Mammary epithelial cell (primary cell): ENCODE measurements at regions not wholly inside any gene's neighbourhood (a gene's known extent, or its start where the extent isn't known, plus 50 kb on each side); places are given as distances from the start of the nearest gene placed in this dataset.

Experiments used
- EZH2 ChIP-seq: IDR thresholded peaks from 2 replicates; pipeline ENCODE4 v1.6.1; 2012; ENCODE audit warnings: low read length, inconsistent platforms, borderline replicate concordance
- TF ChIP-seq, protein P1 (sequence below), 2 donors: IDR thresholded peaks in 1 of 2; conservative IDR thresholded peaks in 1 of 2; 2 replicates each; pipeline ENCODE4 v1.5.1; 2011 to 2012; ENCODE audit warnings: inconsistent platforms in 2 of 2, low read length in 2 of 2, mild to moderate bottlenecking in 2 of 2, control low read depth in 1 of 2, low read depth in 1 of 2; ENCODE audit not compliant: insufficient read depth in 1 of 2; ENCODE audit errors: extremely low read depth in 1 of 2

DNA sequence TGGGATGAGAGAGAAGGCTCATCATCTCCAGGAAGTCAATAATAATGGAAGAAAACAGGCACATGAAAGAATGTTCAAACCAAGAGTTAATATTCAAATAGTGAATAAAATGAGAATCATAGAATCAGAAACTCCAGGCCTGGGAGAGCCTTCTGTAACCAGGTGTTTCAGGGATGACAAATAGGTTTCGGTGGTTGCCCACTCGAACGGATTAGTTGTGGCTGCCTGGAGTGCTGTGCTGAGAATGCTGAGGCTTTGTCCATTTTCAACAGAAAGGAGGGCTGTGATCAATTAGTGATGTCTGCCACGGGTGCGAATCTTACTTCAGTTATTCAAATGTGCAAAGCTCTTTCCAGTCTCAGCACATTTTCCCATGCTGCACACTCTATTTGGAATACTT lies 227.3 kb downstream of the INSIG2 start:
- TF ChIP-seq, protein P1, sequence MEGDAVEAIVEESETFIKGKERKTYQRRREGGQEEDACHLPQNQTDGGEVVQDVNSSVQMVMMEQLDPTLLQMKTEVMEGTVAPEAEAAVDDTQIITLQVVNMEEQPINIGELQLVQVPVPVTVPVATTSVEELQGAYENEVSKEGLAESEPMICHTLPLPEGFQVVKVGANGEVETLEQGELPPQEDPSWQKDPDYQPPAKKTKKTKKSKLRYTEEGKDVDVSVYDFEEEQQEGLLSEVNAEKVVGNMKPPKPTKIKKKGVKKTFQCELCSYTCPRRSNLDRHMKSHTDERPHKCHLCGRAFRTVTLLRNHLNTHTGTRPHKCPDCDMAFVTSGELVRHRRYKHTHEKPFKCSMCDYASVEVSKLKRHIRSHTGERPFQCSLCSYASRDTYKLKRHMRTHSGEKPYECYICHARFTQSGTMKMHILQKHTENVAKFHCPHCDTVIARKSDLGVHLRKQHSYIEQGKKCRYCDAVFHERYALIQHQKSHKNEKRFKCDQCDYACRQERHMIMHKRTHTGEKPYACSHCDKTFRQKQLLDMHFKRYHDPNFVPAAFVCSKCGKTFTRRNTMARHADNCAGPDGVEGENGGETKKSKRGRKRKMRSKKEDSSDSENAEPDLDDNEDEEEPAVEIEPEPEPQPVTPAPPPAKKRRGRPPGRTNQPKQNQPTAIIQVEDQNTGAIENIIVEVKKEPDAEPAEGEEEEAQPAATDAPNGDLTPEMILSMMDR (conservative IDR thresholded peaks at IDR 0.05 in 1 of 2, IDR thresholded peaks at IDR 0.05 in 1 of 2; ENCODE audit: extremely low read depth in 1 of 2, insufficient read depth in 1 of 2, low read depth in 1 of 2, low read length in 2 of 2): no peak
- TF ChIP-seq EZH2: no peak
